GM12878 (cell line): ENCODE measurements at regions not wholly inside any gene's neighbourhood (a gene's known extent, or its start where the extent isn't known, plus 50 kb on each side); places are given as distances from the start of the nearest gene placed in this dataset.

Experiments
- ATAC-seq: fragments of 200-7000 bp; cut with Tn5 transposase; 3 replicates; pipeline ENCODE4 v1.9.1; 2020; ENCODE audit warnings: mild to moderate bottlenecking, moderate library complexity
- BruUV-seq: library from RNA; stranded (reverse); fragments of 400-500 nt; replicated peaks from 2 replicates; lab custom pipeline; 2021; lab: Mats Ljungman, UMichigan
- CTCF ChIA-PET: fragments of 300-600 bp; sonication (Branson Sonifier 250); formaldehyde crosslinking; extraction: SDS; loops from one replicate; lab custom pipeline; 2021; ENCODE audit warnings: inconsistent platforms; lab: Yijun Ruan, JAX
- POLR2A ChIA-PET: fragments of 350-600 bp; formaldehyde crosslinking; extraction: SDS; loops from one replicate; lab custom pipeline; 2021; ENCODE audit warnings: inconsistent platforms; lab: Charles Lee
- RAD21 ChIA-PET: fragments of 300-600 bp; sonication (Branson Sonifier 250); formaldehyde crosslinking; loops from one replicate; lab custom pipeline; 2023; ENCODE audit warnings: antibody characterized with exemption; ENCODE audit not compliant: unreplicated experiment; lab: Charles Lee
- SMC1A ChIA-PET: fragments of 300-600 bp; sonication (Branson Sonifier 250); formaldehyde crosslinking; loops from one replicate; lab custom pipeline; 2023; ENCODE audit not compliant: unreplicated experiment, uncharacterized antibody; lab: Charles Lee
- DNase-seq: peaks from one replicate; pipeline ENCODE4 v3.0.0-alpha.2; 2011; ENCODE audit warnings: low read depth, low spot score
- FAIRE-seq: peaks from 3 replicates; lab custom pipeline; 2011; peaks lifted over from hg19 to GRCh38; lab: Jason Lieb, UNC
- H2AFZ ChIP-seq: 2 replicates; pipeline ENCODE4 v1.6.0; 2011; ENCODE audit warnings: low read depth, low read length, control low read depth; ENCODE audit not compliant: control insufficient read depth
- H3K27ac ChIP-seq: 2 replicates; pipeline ENCODE4 v1.5.1; 2011; ENCODE audit warnings: control low read depth; ENCODE audit not compliant: control insufficient read depth, insufficient read depth
- H3K27me3 ChIP-seq, 2 experiments: replicated peaks in 1 of 2; 2 replicates each; pipeline versions ENCODE4 v1.6.0 to v1.6.1; 2011; ENCODE audit warnings: low read length in 1 of 2; ENCODE audit not compliant: control insufficient read depth in 2 of 2, insufficient read depth in 2 of 2
- H3K36me3 ChIP-seq, 2 experiments: 2 replicates each; pipeline ENCODE4 v1.5.1; 2011; ENCODE audit warnings: low read length in 1 of 2; ENCODE audit not compliant: control insufficient read depth in 2 of 2, insufficient read depth in 2 of 2
- H3K4me1 ChIP-seq: 2 replicates; pipeline ENCODE4 v1.6.1; 2011; ENCODE audit warnings: mild to moderate bottlenecking, low read length, moderate library complexity, mixed read lengths; ENCODE audit not compliant: control insufficient read depth, insufficient read depth
- H3K4me2 ChIP-seq: 2 replicates; pipeline ENCODE4 v1.6.0; 2011; ENCODE audit warnings: control low read depth; ENCODE audit not compliant: control insufficient read depth, insufficient read depth
- H3K4me3 ChIP-seq: fragments of 200-600 bp; sonication (generic); 2 replicates; pipeline ENCODE4 v1.5.1; 2016
- H3K79me2 ChIP-seq: 2 replicates; pipeline ENCODE4 v1.6.0; 2011; ENCODE audit warnings: low read length; ENCODE audit not compliant: control insufficient read depth, insufficient read depth
- H3K9ac ChIP-seq: 2 replicates; pipeline ENCODE4 v1.8.0; 2011; ENCODE audit warnings: low read length, control low read depth, mixed read lengths; ENCODE audit not compliant: control insufficient read depth, insufficient read depth
- H3K9me3 ChIP-seq: replicated peaks from 3 replicates; pipeline ENCODE4 v1.5.1; 2011; ENCODE audit warnings: mild to moderate bottlenecking, low read length; ENCODE audit not compliant: control insufficient read depth, insufficient read depth
- H4K20me1 ChIP-seq: 2 replicates; pipeline ENCODE4 v1.6.0; 2011; ENCODE audit not compliant: control insufficient read depth, insufficient read depth
- CBX3 ChIP-seq: fragments of 200-600 bp; sonication (generic); IDR thresholded peaks from 2 replicates; pipeline ENCODE4 v1.6.1; 2016; ENCODE audit warnings: low read depth, borderline replicate concordance
- MLLT1 ChIP-seq: fragments of 450-650 bp; IDR thresholded peaks from 2 replicates; pipeline ENCODE4 v1.6.1; 2016; ENCODE audit warnings: mild to moderate bottlenecking
- SMARCA5 ChIP-seq: fragments of 450-650 bp; IDR thresholded peaks from 2 replicates; pipeline ENCODE4 v1.6.1; 2017; ENCODE audit warnings: mild to moderate bottlenecking
- STAT3 ChIP-seq: IDR thresholded peaks from 2 replicates; pipeline ENCODE4 v1.6.1; 2011; ENCODE audit warnings: low read depth, low read length, improper control_type of control experiment
- ZBTB40 ChIP-seq: fragments of 450-650 bp; IDR thresholded peaks from 2 replicates; pipeline ENCODE4 v1.6.1; 2016; ENCODE audit warnings: mild to moderate bottlenecking, moderate library complexity, borderline replicate concordance
- WGBS: methylation state at CpG from one replicate; pipeline ENCODE4 v1.1.6; 2016; ENCODE audit warnings: low lambda C conversion rate; ENCODE audit not compliant: insufficient replicate concordance, insufficient coverage; ENCODE audit errors: missing lambda C conversion rate; 5-methylcytosine and 5-hydroxymethylcytosine counted together
- in situ Hi-C: fragments of 300-500 bp; cut with MboI; formaldehyde crosslinking; loops from 9 replicates; pipeline ENCODE4 v1.14.3; 2018; ENCODE audit warnings: mixed read lengths
- intact Hi-C: fragments of 100-400 bp; cut with micrococcal nuclease; formaldehyde crosslinking; loops from one replicate; pipeline ENCODE4 v1.14.2; 2022; ENCODE audit not compliant: unreplicated experiment

GRCh38 chr10:2966134-2966533, 101.2 kb upstream of the PFKP start:
- H3K27ac ChIP-seq: no peak overlapping the region
- WGBS: 7% methylated on average over 4 of the region's 4 CpGs
- DNase-seq: no peak
- no peaks in the 10 kb centered on the region for H3K4me1 ChIP-seq
- no TSS peak for BruUV-seq
- ChIA-PET CTCF (no interaction called here), SMC1A (no interaction called here), RAD21 (no interaction called here), POLR2A (no interaction called here)
- ATAC-seq: no peak
- intact Hi-C loops: no loop called here
- H3K4me2 ChIP-seq: no peak overlapping the region
- H2AFZ ChIP-seq: no peak overlapping the region
- H3K4me3 ChIP-seq: no peak overlapping the region
- no peaks in the 10 kb centered on the region for H4K20me1 ChIP-seq
- H3K27me3 ChIP-seq: peaks cover 0 to 3% of the 10 kb centered on the region in 2 experiments; a peak in 2 of 4 replicates
- H3K36me3 ChIP-seq: no peaks in the 10 kb centered on the region
- in situ Hi-C loops: no loop called here
- H3K9me3 ChIP-seq: no peaks in the 10 kb centered on the region
- TF ChIP-seq CBX3 (no peak), ZBTB40 (no peak), SMARCA5 (no peak), MLLT1 (no peak), STAT3 (no peak)
- H3K79me2 ChIP-seq: no peaks in the 10 kb centered on the region
- H3K9ac ChIP-seq: no peak overlapping the region
- no peak for FAIRE-seq
